ENCODE measurements at regions not wholly inside any gene's neighbourhood (a gene's known extent, or its start where the extent isn't known, plus 50 kb on each side); places are given as distances from the start of the nearest gene placed in this dataset.

- H3K4me3 ChIP-seq (ENCODE audit: low read length): no peak overlapping the region
- no peaks in the 10 kb centered on the region for H3K36me3 ChIP-seq (ENCODE audit: insufficient read depth, low read length)
- H3F3A ChIP-seq (ENCODE audit: insufficient read depth, low read length, poor library complexity, severe bottlenecking): no peaks in the 10 kb centered on the region
- no peak overlapping the region for H3K27ac ChIP-seq (ENCODE audit: low read length)
- no peaks in the 10 kb centered on the region for H3K79me2 ChIP-seq (replicated peaks; ENCODE audit: insufficient read depth, low read length)
- TF ChIP-seq EP300 (conservative IDR thresholded peaks at IDR 0.05; ENCODE audit: poor library complexity, severe bottlenecking) (no peak), CTCF (IDR thresholded peaks at IDR 0.05; ENCODE audit: poor library complexity, severe bottlenecking) (no peak), MXI1 (conservative IDR thresholded peaks at IDR 0.05; ENCODE audit: poor library complexity, severe bottlenecking) (no peak), TAF1 (IDR thresholded peaks at IDR 0.05; ENCODE audit: low read depth) (no peak), POLR2AphosphoS5 (IDR thresholded peaks at IDR 0.05) (no peak), REST (IDR thresholded peaks at IDR 0.05; ENCODE audit: borderline replicate concordance) (no peak), SMC3 (conservative IDR thresholded peaks at IDR 0.05; ENCODE audit: poor library complexity) (no peak), EZH2 (IDR thresholded peaks at IDR 0.05; ENCODE audit: borderline replicate concordance, insufficient read depth, low read length, poor library complexity, severe bottlenecking) (no peak), RAD21 (conservative IDR thresholded peaks at IDR 0.05) (no peak)
- H3K9ac ChIP-seq (ENCODE audit: low read length): no peak overlapping the region
- H4K20me1 ChIP-seq (ENCODE audit: insufficient read depth): no peaks in the 10 kb centered on the region
- H2AFZ ChIP-seq (ENCODE audit: low read depth, low read length): no peak overlapping the region
- no peaks in the 10 kb centered on the region for H3K9me3 ChIP-seq (ENCODE audit: low read length)
- no peaks in the 10 kb centered on the region for H3K9me2 ChIP-seq (ENCODE audit: insufficient read depth, low read length)
- H3K4me2 ChIP-seq (ENCODE audit: low read length): no peak overlapping the region
- H3K27me3 ChIP-seq (ENCODE audit: insufficient read depth, low read depth, low read length): no peaks in the 10 kb centered on the region
These were observed 242.1 kb upstream of the C2CD4B start for GRCh38 chr15:62407216-62407615.

- TF ChIP-seq POLR2AphosphoS5 (IDR thresholded peaks at IDR 0.05): no peak
- no peak for TF ChIP-seq EZH2 (IDR thresholded peaks at IDR 0.05; ENCODE audit: borderline replicate concordance, insufficient read depth, low read length, poor library complexity, severe bottlenecking)
- TF ChIP-seq EP300 (conservative IDR thresholded peaks at IDR 0.05; ENCODE audit: poor library complexity, severe bottlenecking): no peak
- no peak for TF ChIP-seq SMC3 (conservative IDR thresholded peaks at IDR 0.05; ENCODE audit: poor library complexity)
- no peak for TF ChIP-seq REST (IDR thresholded peaks at IDR 0.05; ENCODE audit: borderline replicate concordance)
- TF ChIP-seq MXI1 (conservative IDR thresholded peaks at IDR 0.05; ENCODE audit: poor library complexity, severe bottlenecking): no peak
- no peak for TF ChIP-seq CTCF (IDR thresholded peaks at IDR 0.05; ENCODE audit: poor library complexity, severe bottlenecking)
- no peak for TF ChIP-seq TAF1 (IDR thresholded peaks at IDR 0.05; ENCODE audit: low read depth)
- TF ChIP-seq RAD21 (conservative IDR thresholded peaks at IDR 0.05): no peak
- Histone ChIP-seq H3K9me2 (ENCODE audit: insufficient read depth, low read length) (no peaks in the 10 kb centered on the region), H2AFZ (ENCODE audit: low read depth, low read length) (no peak overlapping the region)
These were observed 242.9 kb upstream of the C2CD4B start for GRCh38 chr15:62407962-62408361.

More at GRCh38 chr15:62407962-62408361, 242.9 kb upstream of the C2CD4B start:
- Histone ChIP-seq H3K27ac (ENCODE audit: low read length) (no peak overlapping the region), H3K79me2 (replicated peaks; ENCODE audit: insufficient read depth, low read length) (no peaks in the 10 kb centered on the region), H3F3A (ENCODE audit: insufficient read depth, low read length, poor library complexity, severe bottlenecking) (no peaks in the 10 kb centered on the region), H3K4me3 (ENCODE audit: low read length) (no peak overlapping the region), H4K20me1 (ENCODE audit: insufficient read depth) (no peaks in the 10 kb centered on the region), H3K27me3 (ENCODE audit: insufficient read depth, low read depth, low read length) (no peaks in the 10 kb centered on the region), H3K36me3 (ENCODE audit: insufficient read depth, low read length) (no peaks in the 10 kb centered on the region), H3K9me3 (ENCODE audit: low read length) (no peaks in the 10 kb centered on the region), H3K4me2 (ENCODE audit: low read length) (no peak overlapping the region), H3K9ac (ENCODE audit: low read length) (no peak overlapping the region)
